HG03342 (cell line): ENCODE measurements at regions not wholly inside any gene's neighbourhood (a gene's known extent, or its start where the extent isn't known, plus 50 kb on each side); places are given as distances from the start of the nearest gene placed in this dataset.
"Not testable (repeated sequence)": the region's sequence is repeated elsewhere in the genome, so short reads cannot be mapped to it uniquely, and the experiment has no call there.

Experiments used
- ATAC-seq: cut with Tn5 transposase; IDR thresholded peaks from one replicate; pipeline ENCODE4 v1.9.1; 2021; ENCODE audit warnings: mild to moderate bottlenecking, moderate library complexity; ENCODE audit not compliant: unreplicated experiment

GRCh38 chr6:30807566-30807965 lies 63.2 kb upstream of the IER3 start:
- ATAC-seq, result not testable (repeated sequence)

DNA sequence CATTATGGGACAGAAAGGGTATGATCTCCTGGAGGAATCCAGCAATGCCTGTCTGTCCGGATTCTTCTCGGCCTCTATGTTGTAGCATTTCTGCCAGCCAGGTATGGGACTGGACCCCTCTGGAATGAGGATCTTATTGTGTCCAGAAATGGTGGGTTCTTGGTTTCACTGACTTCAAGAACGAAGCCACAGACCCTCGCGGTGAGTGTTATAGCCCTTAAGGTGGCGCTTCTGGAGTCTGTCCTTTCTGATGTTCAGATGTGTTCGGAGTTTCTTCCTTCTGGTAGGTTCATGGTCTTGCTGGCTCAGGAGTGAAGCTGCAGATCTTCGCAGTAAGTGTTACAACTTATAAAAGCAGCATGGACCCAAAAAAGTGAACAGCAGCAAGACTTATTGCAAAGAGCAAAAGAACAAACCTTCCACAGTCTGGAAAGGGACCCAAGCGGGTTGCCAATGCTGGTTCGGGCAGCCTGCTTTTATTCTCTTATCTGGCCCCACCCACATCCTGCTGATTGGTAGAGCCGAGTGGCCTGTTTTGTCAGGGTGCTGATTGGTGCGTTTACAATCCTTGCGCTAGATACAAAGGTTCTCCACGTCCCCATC lies 62.3 kb upstream of the IER3 start:
- no peak for ATAC-seq

GRCh38 chr6:30804333-30804732 lies 60.0 kb upstream of the IER3 start:
- no peak for ATAC-seq

- ATAC-seq, result no peak
These were observed 58.4 kb upstream of the IER3 start for GRCh38 chr6:30802731-30803130.

DNA sequence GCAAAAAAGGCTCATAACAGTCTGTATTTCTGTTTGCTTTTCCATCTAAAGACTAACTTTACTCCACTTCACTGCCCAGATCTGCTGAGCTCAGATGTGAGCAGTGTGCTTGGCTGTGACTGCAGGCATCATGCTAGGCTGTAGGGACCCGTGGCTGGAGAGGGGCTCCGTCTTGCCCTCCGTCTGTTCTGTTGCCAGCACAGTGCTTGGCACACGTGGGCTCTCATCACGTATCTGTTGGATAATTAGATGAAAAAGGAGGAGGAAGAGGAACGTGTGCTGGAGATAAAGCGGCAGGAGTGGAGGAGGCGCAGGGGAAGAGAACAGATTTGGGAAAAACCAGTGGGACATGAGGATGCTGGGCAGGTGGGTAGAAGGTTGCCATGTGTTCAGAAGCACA lies 57.6 kb upstream of the IER3 start:
- ATAC-seq, result no peak

DNA sequence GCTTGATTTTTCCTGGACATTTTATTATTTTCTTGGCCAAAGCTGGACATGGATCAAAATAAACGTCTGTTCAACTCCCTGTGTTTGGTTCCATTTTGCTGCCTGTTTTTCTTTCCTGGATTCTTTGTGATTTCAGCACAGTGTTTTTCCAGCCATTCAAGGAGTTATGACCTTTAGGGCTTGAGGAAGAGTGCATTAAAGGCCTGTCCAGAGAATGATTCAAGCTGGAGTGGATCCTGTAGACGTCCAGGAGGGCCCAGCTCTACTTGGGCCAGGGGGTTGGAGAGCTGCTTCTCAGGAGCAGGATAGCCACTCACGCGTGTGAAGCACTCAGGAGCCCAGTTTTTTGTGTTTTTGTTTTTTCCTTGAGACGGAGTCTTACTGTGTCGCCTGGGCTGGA lies 56.5 kb upstream of the IER3 start:
- ATAC-seq, result no peak

DNA sequence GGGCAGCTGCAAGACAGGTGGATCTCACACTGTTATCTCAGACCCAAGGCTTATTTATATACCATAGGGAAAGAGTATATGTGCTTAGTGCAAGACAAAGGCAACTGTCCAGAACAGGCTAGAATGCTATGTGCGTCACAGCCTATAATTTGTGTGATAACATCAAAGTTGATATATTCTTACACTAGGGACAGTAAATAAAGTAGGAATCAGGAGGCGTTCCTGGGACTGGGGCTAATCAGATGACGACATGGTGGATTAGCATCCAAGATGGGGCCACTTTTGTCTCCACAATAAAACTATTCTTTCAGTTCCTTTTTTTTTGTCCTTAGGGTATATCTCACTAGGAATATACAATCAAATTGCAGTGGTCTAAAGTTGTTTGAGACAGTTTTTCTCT lies 54.9 kb upstream of the IER3 start:
- ATAC-seq, result no peak

DNA sequence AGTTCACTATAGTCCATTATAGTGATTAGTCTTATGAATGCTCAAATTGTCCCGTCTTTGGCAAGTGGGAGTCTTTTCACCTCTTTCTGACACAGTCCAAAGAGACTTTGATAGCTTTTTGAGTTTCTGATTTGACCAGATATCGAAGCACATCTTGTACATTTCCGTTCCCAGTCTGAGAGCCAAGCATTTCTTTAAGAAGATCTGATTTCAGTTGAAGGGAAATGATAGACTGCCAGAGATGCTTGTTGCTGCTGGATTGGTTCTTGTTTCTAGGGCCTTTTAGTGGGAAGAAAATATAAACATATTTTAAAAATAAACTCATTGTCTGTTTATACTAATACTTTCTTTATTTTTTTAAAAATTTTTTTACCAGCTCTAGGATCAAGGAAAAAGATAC lies 54.1 kb upstream of the IER3 start:
- no peak for ATAC-seq

DNA sequence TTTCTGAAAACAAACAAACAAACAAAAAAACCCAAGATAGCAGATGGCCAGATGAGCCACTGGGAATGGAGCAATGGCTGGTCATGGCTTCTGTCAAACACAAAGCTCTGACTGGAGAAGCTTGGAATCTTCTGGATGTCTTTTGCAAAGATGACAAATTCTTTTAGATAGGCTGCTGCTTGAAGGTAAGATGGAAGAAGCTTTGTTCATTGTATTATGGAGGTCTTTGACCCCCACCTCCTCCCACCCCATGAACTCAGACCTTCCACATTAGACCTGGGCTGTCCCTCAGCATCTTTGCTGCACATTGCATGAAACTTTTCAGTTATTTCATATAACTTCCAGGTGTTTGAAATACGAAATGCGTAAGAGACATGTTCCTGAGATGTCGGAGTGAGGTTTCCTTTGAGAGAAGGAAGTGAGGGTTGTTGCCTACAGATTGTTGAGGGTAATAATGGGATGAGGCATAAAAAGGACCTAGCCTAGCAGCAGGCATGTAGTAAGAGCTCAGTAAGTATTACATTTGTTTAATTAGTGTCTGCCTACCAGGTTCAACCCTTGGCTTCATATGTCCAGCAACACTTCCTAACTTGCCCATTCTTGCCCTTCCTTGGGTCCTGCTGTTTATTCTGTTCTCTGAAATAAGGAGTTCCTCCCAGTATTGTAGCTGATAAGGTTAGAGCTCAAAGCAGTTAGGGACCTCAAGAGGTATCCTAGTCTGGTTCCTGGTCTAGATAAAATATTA lies 51.4 kb upstream of the IER3 start:
- no peak for ATAC-seq
